ENCODE measurements at regions not wholly inside any gene's neighbourhood (a gene's known extent, or its start where the extent isn't known, plus 50 kb on each side); places are given as distances from the start of the nearest gene placed in this dataset.
A peak's percentile ranks its signal among the peaks of the same experiment; 100 is the strongest.

GRCh38 chr4:187799735-187800134 is 195.8 kb upstream of the ZFP42 start:
- no peaks in the 10 kb centered on the region for H3K4me1 ChIP-seq (ENCODE audit: control extremely low read depth in 1 of 4, control insufficient read depth in 4 of 4, insufficient read depth in 4 of 4, low read length in 3 of 4)
- no peak for DNase-seq
- peaks cover 2 to 11% (median 3%) of the 10 kb centered on the region in 5 experiments for H3K9me3 ChIP-seq (ENCODE audit: control extremely low read depth in 1 of 5, control insufficient read depth in 4 of 5, insufficient read depth in 2 of 5, low read depth in 1 of 5, low read length in 4 of 5)
- no peak overlapping the region for H3K4me3 ChIP-seq (ENCODE audit: control insufficient read depth in 1 of 7, extremely low read depth in 1 of 7, insufficient read depth in 4 of 7, low read depth in 2 of 7, low read length in 6 of 7)
- no peaks in the 10 kb centered on the region for H3K27me3 ChIP-seq (replicated peaks in 2 of 5; ENCODE audit: control insufficient read depth in 4 of 5, insufficient read depth in 5 of 5, low read length in 4 of 5)
- WGBS (ENCODE audit: insufficient coverage): 100% methylated on average over 2 of the region's 2 CpGs
- H3K36me3 ChIP-seq (ENCODE audit: control insufficient read depth in 4 of 4, insufficient read depth in 4 of 4, low read length in 3 of 4): no peaks in the 10 kb centered on the region
- POLR2A ChIA-PET: no interaction called here
- H3K27ac ChIP-seq (ENCODE audit: insufficient read depth in 1 of 2, low read depth in 1 of 2, low read length in 2 of 2, poor library complexity in 1 of 2, severe bottlenecking in 2 of 2): no peak overlapping the region
- CTCF ChIA-PET: no interaction called here

- Histone ChIP-seq H3K27me3 (replicated peaks in 2 of 5; ENCODE audit: control insufficient read depth in 4 of 5, insufficient read depth in 5 of 5, low read length in 4 of 5) (no peaks in the 10 kb centered on the region), H3K27ac (ENCODE audit: insufficient read depth in 1 of 2, low read depth in 1 of 2, low read length in 2 of 2, poor library complexity in 1 of 2, severe bottlenecking in 2 of 2) (no peak overlapping the region), H3K9me3 (ENCODE audit: control extremely low read depth in 1 of 5, control insufficient read depth in 4 of 5, insufficient read depth in 2 of 5, low read depth in 1 of 5, low read length in 4 of 5) (peaks cover 0 to 4% (median 0%) of the 10 kb centered on the region in 5 experiments), H3K4me3 (ENCODE audit: control insufficient read depth in 1 of 7, extremely low read depth in 1 of 7, insufficient read depth in 4 of 7, low read depth in 2 of 7, low read length in 6 of 7) (no peak overlapping the region), H3K36me3 (ENCODE audit: control insufficient read depth in 4 of 4, insufficient read depth in 4 of 4, low read length in 3 of 4) (no peaks in the 10 kb centered on the region), H3K4me1 (ENCODE audit: control extremely low read depth in 1 of 4, control insufficient read depth in 4 of 4, insufficient read depth in 4 of 4, low read length in 3 of 4) (no peaks in the 10 kb centered on the region)
- ChIA-PET CTCF (no interaction called here), POLR2A (no interaction called here)
- 75% methylated on average over 6 of the region's 9 CpGs for WGBS (ENCODE audit: insufficient coverage)
- DNase-seq: no peak
These were observed 184.0 kb upstream of the ZFP42 start for GRCh38 chr4:187811591-187811990.

GRCh38 chr4:187814737-187815465 is 180.7 kb upstream of the ZFP42 start:
- H3K27me3 ChIP-seq (replicated peaks in 2 of 5; ENCODE audit: control insufficient read depth in 4 of 5, insufficient read depth in 5 of 5, low read length in 4 of 5): no peaks in the 10 kb centered on the region
- CTCF ChIA-PET: interaction anchor here (1.1 kb wide), 1 partner anchor 11 kb away, joined by 4 read pairs; no protein-coding TSS in a partner anchor

GRCh38 chr4:187826725-187827124 is 168.8 kb upstream of the ZFP42 start:
- Histone ChIP-seq H3K27ac (ENCODE audit: insufficient read depth in 1 of 2, low read depth in 1 of 2, low read length in 2 of 2, poor library complexity in 1 of 2, severe bottlenecking in 2 of 2) (no peak overlapping the region), H3K9me3 (ENCODE audit: control extremely low read depth in 1 of 5, control insufficient read depth in 4 of 5, insufficient read depth in 2 of 5, low read depth in 1 of 5, low read length in 4 of 5) (no peaks in the 10 kb centered on the region), H3K4me1 (ENCODE audit: control extremely low read depth in 1 of 4, control insufficient read depth in 4 of 4, insufficient read depth in 4 of 4, low read length in 3 of 4) (no peaks in the 10 kb centered on the region), H3K36me3 (ENCODE audit: control insufficient read depth in 4 of 4, insufficient read depth in 4 of 4, low read length in 3 of 4) (no peaks in the 10 kb centered on the region), H3K27me3 (replicated peaks in 2 of 5; ENCODE audit: control insufficient read depth in 4 of 5, insufficient read depth in 5 of 5, low read length in 4 of 5) (no peaks in the 10 kb centered on the region), H3K4me3 (ENCODE audit: control insufficient read depth in 1 of 7, extremely low read depth in 1 of 7, insufficient read depth in 4 of 7, low read depth in 2 of 7, low read length in 6 of 7) (no peak overlapping the region)
- WGBS (ENCODE audit: insufficient coverage): 70% methylated on average over 7 of the region's 8 CpGs
- POLR2A ChIA-PET: no interaction called here
- CTCF ChIA-PET: interaction anchor here (1.0 kb wide), 1 partner anchor 11 kb away, joined by 4 read pairs; no protein-coding TSS in a partner anchor
- no peak for DNase-seq

More at GRCh38 chr4:187814737-187815465, 180.7 kb upstream of the ZFP42 start:
- 82% methylated on average over 28 of the region's 28 CpGs for WGBS (ENCODE audit: insufficient coverage)
- H3K4me1 ChIP-seq (ENCODE audit: control extremely low read depth in 1 of 4, control insufficient read depth in 4 of 4, insufficient read depth in 4 of 4, low read length in 3 of 4): no peaks in the 10 kb centered on the region
- H3K36me3 ChIP-seq (ENCODE audit: control insufficient read depth in 4 of 4, insufficient read depth in 4 of 4, low read length in 3 of 4): no peaks in the 10 kb centered on the region
- no peaks in the 10 kb centered on the region for H3K9me3 ChIP-seq (ENCODE audit: control extremely low read depth in 1 of 5, control insufficient read depth in 4 of 5, insufficient read depth in 2 of 5, low read depth in 1 of 5, low read length in 4 of 5)
- no peak overlapping the region for H3K27ac ChIP-seq (ENCODE audit: insufficient read depth in 1 of 2, low read depth in 1 of 2, low read length in 2 of 2, poor library complexity in 1 of 2, severe bottlenecking in 2 of 2)
- peak overlapping the region in 3 of 7 experiments; percentile 14 to 62 (median 42) for H3K4me3 ChIP-seq (ENCODE audit: control insufficient read depth in 1 of 7, extremely low read depth in 1 of 7, insufficient read depth in 4 of 7, low read depth in 2 of 7, low read length in 6 of 7)
- POLR2A ChIA-PET: no interaction called here
- DNase-seq: peak in 2 of 3 donors; percentile 0 to 21

- 74% methylated on average over 4 of the region's 6 CpGs for WGBS (ENCODE audit: insufficient coverage)
- DNase-seq: no peak
- Histone ChIP-seq H3K4me3 (ENCODE audit: control insufficient read depth in 1 of 7, extremely low read depth in 1 of 7, insufficient read depth in 4 of 7, low read depth in 2 of 7, low read length in 6 of 7) (no peak overlapping the region), H3K4me1 (ENCODE audit: control extremely low read depth in 1 of 4, control insufficient read depth in 4 of 4, insufficient read depth in 4 of 4, low read length in 3 of 4) (no peaks in the 10 kb centered on the region), H3K9me3 (ENCODE audit: control extremely low read depth in 1 of 5, control insufficient read depth in 4 of 5, insufficient read depth in 2 of 5, low read depth in 1 of 5, low read length in 4 of 5) (peaks cover 0 to 2% (median 0%) of the 10 kb centered on the region in 5 experiments), H3K27ac (ENCODE audit: insufficient read depth in 1 of 2, low read depth in 1 of 2, low read length in 2 of 2, poor library complexity in 1 of 2, severe bottlenecking in 2 of 2) (no peak overlapping the region), H3K36me3 (ENCODE audit: control insufficient read depth in 4 of 4, insufficient read depth in 4 of 4, low read length in 3 of 4) (no peaks in the 10 kb centered on the region), H3K27me3 (replicated peaks in 2 of 5; ENCODE audit: control insufficient read depth in 4 of 5, insufficient read depth in 5 of 5, low read length in 4 of 5) (no peaks in the 10 kb centered on the region)
- POLR2A ChIA-PET: no interaction called here
- CTCF ChIA-PET: no interaction called here
These were observed 167.9 kb upstream of the ZFP42 start for GRCh38 chr4:187827631-187828030.

GRCh38 chr4:187839765-187840164 is 155.8 kb upstream of the ZFP42 start:
- Histone ChIP-seq H3K9me3 (ENCODE audit: control extremely low read depth in 1 of 5, control insufficient read depth in 4 of 5, insufficient read depth in 2 of 5, low read depth in 1 of 5, low read length in 4 of 5) (no peaks in the 10 kb centered on the region), H3K4me3 (ENCODE audit: control insufficient read depth in 1 of 7, extremely low read depth in 1 of 7, insufficient read depth in 4 of 7, low read depth in 2 of 7, low read length in 6 of 7) (no peak overlapping the region), H3K27me3 (replicated peaks in 2 of 5; ENCODE audit: control insufficient read depth in 4 of 5, insufficient read depth in 5 of 5, low read length in 4 of 5) (no peaks in the 10 kb centered on the region), H3K36me3 (ENCODE audit: control insufficient read depth in 4 of 4, insufficient read depth in 4 of 4, low read length in 3 of 4) (no peaks in the 10 kb centered on the region), H3K27ac (ENCODE audit: insufficient read depth in 1 of 2, low read depth in 1 of 2, low read length in 2 of 2, poor library complexity in 1 of 2, severe bottlenecking in 2 of 2) (no peak overlapping the region), H3K4me1 (ENCODE audit: control extremely low read depth in 1 of 4, control insufficient read depth in 4 of 4, insufficient read depth in 4 of 4, low read length in 3 of 4) (no peaks in the 10 kb centered on the region)
- ChIA-PET CTCF (no interaction called here), POLR2A (no interaction called here)
- DNase-seq: no peak

GRCh38 chr4:187840814-187841213 is 154.8 kb upstream of the ZFP42 start:
- no peaks in the 10 kb centered on the region for H3K27me3 ChIP-seq (replicated peaks in 2 of 5; ENCODE audit: control insufficient read depth in 4 of 5, insufficient read depth in 5 of 5, low read length in 4 of 5)
- ChIA-PET CTCF (interaction anchor here (1.3 kb wide), 1 partner anchor 12 kb away, joined by 3 read pairs; no protein-coding TSS in a partner anchor), POLR2A (no interaction called here)
- H3K27ac ChIP-seq (ENCODE audit: insufficient read depth in 1 of 2, low read depth in 1 of 2, low read length in 2 of 2, poor library complexity in 1 of 2, severe bottlenecking in 2 of 2): no peak overlapping the region
- no peaks in the 10 kb centered on the region for H3K36me3 ChIP-seq (ENCODE audit: control insufficient read depth in 4 of 4, insufficient read depth in 4 of 4, low read length in 3 of 4)
- no peak for DNase-seq
- H3K9me3 ChIP-seq (ENCODE audit: control extremely low read depth in 1 of 5, control insufficient read depth in 4 of 5, insufficient read depth in 2 of 5, low read depth in 1 of 5, low read length in 4 of 5): no peaks in the 10 kb centered on the region
- H3K4me3 ChIP-seq (ENCODE audit: control insufficient read depth in 1 of 7, extremely low read depth in 1 of 7, insufficient read depth in 4 of 7, low read depth in 2 of 7, low read length in 6 of 7): no peak overlapping the region
- 86% methylated on average over 2 of the region's 2 CpGs for WGBS (ENCODE audit: insufficient coverage)
- H3K4me1 ChIP-seq (ENCODE audit: control extremely low read depth in 1 of 4, control insufficient read depth in 4 of 4, insufficient read depth in 4 of 4, low read length in 3 of 4): no peaks in the 10 kb centered on the region
